IMR-90 (cell line): ENCODE measurements at regions not wholly inside any gene's neighbourhood (a gene's known extent, or its start where the extent isn't known, plus 50 kb on each side); places are given as distances from the start of the nearest gene placed in this dataset.

Experiments
- ATAC-seq: fragments of 200-7000 bp; cut with Tn5 transposase; 2 replicates; pipeline ENCODE4 v1.9.1; 2020; ENCODE audit warnings: low read depth, mild to moderate bottlenecking, moderate library complexity
- BruUV-seq: library from RNA; stranded (reverse); fragments of 400-500 nt; replicated peaks from 2 replicates; lab custom pipeline; 2021; lab: Mats Ljungman, UMichigan
- CTCF ChIA-PET: fragments of 300-600 bp; formaldehyde crosslinking; extraction: SDS; loops from one replicate; lab custom pipeline; 2021; ENCODE audit warnings: antibody characterized with exemption; lab: Yijun Ruan, JAX
- POLR2A ChIA-PET: fragments of 300-600 bp; sonication (Branson Sonifier 250); formaldehyde crosslinking; loops from one replicate; lab custom pipeline; 2022; ENCODE audit warnings: antibody characterized with exemption; ENCODE audit not compliant: unreplicated experiment; lab: Charles Lee
- DNase-seq: peaks from one replicate; pipeline ENCODE4 v3.0.0; 2013
- H2AFZ ChIP-seq: replicated peaks from 2 replicates; pipeline ENCODE3; 2013; ENCODE audit warnings: low read length, mild to moderate bottlenecking; ENCODE audit not compliant: poor library complexity
- H2AK5ac ChIP-seq: 2 replicates; pipeline ENCODE4 v1.6.1; 2013; ENCODE audit warnings: low read depth, low read length, inconsistent platforms
- H2AK9ac ChIP-seq: replicated peaks from 2 replicates; pipeline ENCODE3; 2013; ENCODE audit warnings: mild to moderate bottlenecking, low read depth, low read length, moderate library complexity; ENCODE audit not compliant: poor library complexity
- H2BK120ac ChIP-seq: 2 replicates; pipeline ENCODE4 v1.6.1; 2013; ENCODE audit warnings: low read depth, low read length, inconsistent platforms
- H2BK15ac ChIP-seq: 3 replicates; pipeline ENCODE4 v1.6.1; 2013; ENCODE audit warnings: low read depth, low read length, inconsistent platforms
- H2BK20ac ChIP-seq: 2 replicates; pipeline ENCODE4 v1.6.1; 2013; ENCODE audit warnings: low read depth, mild to moderate bottlenecking, inconsistent platforms, low read length, moderate library complexity
- H2BK5ac ChIP-seq: 2 replicates; pipeline ENCODE4 v1.6.1; 2013; ENCODE audit warnings: mild to moderate bottlenecking, low read depth, low read length, inconsistent platforms; ENCODE audit not compliant: poor library complexity, severe bottlenecking
- H3K14ac ChIP-seq: replicated peaks from 2 replicates; pipeline ENCODE4 v1.6.1; 2013; ENCODE audit warnings: low read depth, low read length, inconsistent platforms
- H3K18ac ChIP-seq: 2 replicates; pipeline ENCODE4 v1.6.1; 2013; ENCODE audit warnings: low read depth, low read length, control low read depth
- H3K23ac ChIP-seq: 2 replicates; pipeline ENCODE4 v1.6.1; 2013; ENCODE audit warnings: low read depth, low read length, inconsistent platforms
- H3K27ac ChIP-seq: 2 replicates; pipeline ENCODE4 v1.5.1; 2013; ENCODE audit warnings: mild to moderate bottlenecking, control low read depth, low read length; ENCODE audit not compliant: insufficient read depth
- H3K27me3 ChIP-seq: 2 replicates; pipeline ENCODE4 v1.6.1; 2013; ENCODE audit warnings: low read length; ENCODE audit not compliant: control insufficient read depth, insufficient read depth
- H3K36me3 ChIP-seq: 2 replicates; pipeline ENCODE4 v1.6.1; 2013; ENCODE audit warnings: low read length, mixed read lengths; ENCODE audit not compliant: control insufficient read depth, insufficient read depth
- H3K4ac ChIP-seq: 2 replicates; pipeline ENCODE4 v1.6.1; 2013; ENCODE audit warnings: low read depth, low read length, inconsistent platforms
- H3K4me1 ChIP-seq: 2 replicates; pipeline ENCODE4 v1.6.1; 2013; ENCODE audit warnings: low read length, mixed read lengths; ENCODE audit not compliant: control insufficient read depth, insufficient read depth
- H3K4me2 ChIP-seq: 2 replicates; pipeline ENCODE4 v1.6.1; 2013; ENCODE audit warnings: low read depth, mild to moderate bottlenecking, control low read depth, low read length, moderate library complexity
- H3K4me3 ChIP-seq: 2 replicates; pipeline ENCODE4 v1.5.1; 2013; ENCODE audit warnings: low read depth, mild to moderate bottlenecking, control low read depth, low read length, moderate library complexity; ENCODE audit not compliant: insufficient read depth
- H3K56ac ChIP-seq: 2 replicates; pipeline ENCODE4 v1.6.1; 2013; ENCODE audit warnings: low read length, inconsistent platforms; ENCODE audit not compliant: insufficient read depth; ENCODE audit errors: extremely low read depth
- H3K79me1 ChIP-seq, 2 experiments: 2 replicates each; pipeline ENCODE4 v1.6.1; 2013; ENCODE audit warnings: low read length in 2 of 2, inconsistent platforms in 1 of 2, low read depth in 1 of 2
- H3K9ac ChIP-seq: 2 replicates; pipeline ENCODE4 v1.6.1; 2013; ENCODE audit warnings: low read depth, low read length, control low read depth
- H3K9me1 ChIP-seq: 2 replicates; pipeline ENCODE4 v1.6.1; 2013; ENCODE audit warnings: low read length, inconsistent platforms; ENCODE audit not compliant: insufficient read depth
- H3K9me3 ChIP-seq: 2 replicates; pipeline ENCODE4 v1.6.1; 2013; ENCODE audit warnings: low read length; ENCODE audit not compliant: control insufficient read depth, insufficient read depth
- H4K20me1 ChIP-seq: 2 replicates; pipeline ENCODE4 v1.6.1; 2013; ENCODE audit warnings: low read length, inconsistent platforms; ENCODE audit not compliant: insufficient read depth
- H4K5ac ChIP-seq: 2 replicates; pipeline ENCODE4 v1.6.1; 2013; ENCODE audit warnings: mild to moderate bottlenecking, low read depth, low read length, control low read depth
- H4K8ac ChIP-seq, 2 experiments: 2 replicates each; pipeline ENCODE4 v1.6.1; 2013; ENCODE audit warnings: low read depth in 2 of 2, low read length in 2 of 2, control low read depth in 1 of 2, inconsistent platforms in 1 of 2
- H4K91ac ChIP-seq: 2 replicates; pipeline ENCODE4 v1.6.1; 2013; ENCODE audit warnings: low read depth, low read length, inconsistent platforms; ENCODE audit not compliant: insufficient read depth
- FOS ChIP-seq: fragments of 150-350 bp; IDR thresholded peaks from 2 replicates; pipeline ENCODE4 v1.6.1; 2016; ENCODE audit warnings: low read depth, low read length
- RCOR1 ChIP-seq: IDR thresholded peaks from 2 replicates; pipeline ENCODE4 v1.6.1; 2012; ENCODE audit warnings: mild to moderate bottlenecking, low read length, improper control_type of control experiment; ENCODE audit not compliant: insufficient replicate concordance
- WGBS, 2 experiments: methylation state at CpG; one replicate each; pipeline versions ENCODE4 v1.1.5 to v1.1.7; 2013; ENCODE audit warnings: missing lambda C conversion rate in 2 of 2; ENCODE audit not compliant: insufficient read length in 1 of 2; ENCODE audit errors: extremely low coverage in 2 of 2; 5-methylcytosine and 5-hydroxymethylcytosine counted together
- dilution Hi-C: fragments of 300-500 bp; cut with HindIII; formaldehyde crosslinking; loops from one replicate; pipeline ENCODE4 v1.14.3; 2018; ENCODE audit warnings: low sequenced_read_pairs; ENCODE audit not compliant: unreplicated experiment
- in situ Hi-C: fragments of 300-500 bp; cut with MboI; formaldehyde crosslinking; loops from 3 replicates; pipeline ENCODE4 v1.14.3; 2019; ENCODE audit warnings: low sequenced_read_pairs, inconsistent platforms, mixed read lengths
- intact Hi-C: fragments of 100-400 bp; cut with micrococcal nuclease; formaldehyde crosslinking; loops from 2 replicates; pipeline ENCODE4 v1.10.0; 2022

- H4K5ac ChIP-seq = no peak overlapping the region
- H3K4me1 ChIP-seq = no peaks in the 10 kb centered on the region
- no peaks in the 10 kb centered on the region for H3K9me1 ChIP-seq
- no peak overlapping the region for H3K4me2 ChIP-seq
- H3K4me3 ChIP-seq = no peak overlapping the region
- no peak overlapping the region for H4K8ac ChIP-seq
- no peak overlapping the region for H3K56ac ChIP-seq
- TF ChIP-seq RCOR1 (no peak), FOS (no peak)
- ChIA-PET CTCF (no interaction called here), POLR2A (no interaction called here)
- H3K9me3 ChIP-seq = no peaks in the 10 kb centered on the region
- in situ Hi-C loops = no loop called here
- no peak for ATAC-seq
- H2BK15ac ChIP-seq = no peak overlapping the region
- no peaks in the 10 kb centered on the region for H3K27me3 ChIP-seq
- no peaks in the 10 kb centered on the region for H4K20me1 ChIP-seq
- no peak overlapping the region for H2BK20ac ChIP-seq
- H3K27ac ChIP-seq = no peak overlapping the region
- H3K18ac ChIP-seq = no peak overlapping the region
- no peaks in the 10 kb centered on the region for H3K36me3 ChIP-seq
- H3K79me1 ChIP-seq = no peaks in the 10 kb centered on the region
- no peak for DNase-seq
- no peak overlapping the region for H2AK5ac ChIP-seq
- H3K4ac ChIP-seq = no peak overlapping the region
- BruUV-seq = no TSS peak
- no peak overlapping the region for H3K9ac ChIP-seq
- H2AK9ac ChIP-seq = no peak overlapping the region
- no peak overlapping the region for H3K14ac ChIP-seq
- no CpG with 5 or more reads among the region's 4 CpGs for WGBS, 2 experiments
- no peak overlapping the region for H2BK120ac ChIP-seq
- H4K91ac ChIP-seq = no peak overlapping the region
- intact Hi-C loops = no loop called here
- dilution Hi-C loops = no loop called here
- H3K23ac ChIP-seq = no peak overlapping the region
- H2BK5ac ChIP-seq = no peak overlapping the region
- no peak overlapping the region for H2AFZ ChIP-seq
Measured at GRCh38 chr5:27778121-27778520, 739.7 kb upstream of the CDH9 start.
